GM18519 (cell line): ENCODE measurements at regions not wholly inside any gene's neighbourhood (a gene's known extent, or its start where the extent isn't known, plus 50 kb on each side); places are given as distances from the start of the nearest gene placed in this dataset.
"Not testable (repeated sequence)": the region's sequence is repeated elsewhere in the genome, so short reads cannot be mapped to it uniquely, and the experiment has no call there.

Experiments
- ATAC-seq: cut with Tn5 transposase; IDR thresholded peaks from one replicate; pipeline ENCODE4 v1.9.1; 2021; ENCODE audit warnings: mild to moderate bottlenecking, moderate library complexity; ENCODE audit not compliant: unreplicated experiment, low FRiP score

DNA sequence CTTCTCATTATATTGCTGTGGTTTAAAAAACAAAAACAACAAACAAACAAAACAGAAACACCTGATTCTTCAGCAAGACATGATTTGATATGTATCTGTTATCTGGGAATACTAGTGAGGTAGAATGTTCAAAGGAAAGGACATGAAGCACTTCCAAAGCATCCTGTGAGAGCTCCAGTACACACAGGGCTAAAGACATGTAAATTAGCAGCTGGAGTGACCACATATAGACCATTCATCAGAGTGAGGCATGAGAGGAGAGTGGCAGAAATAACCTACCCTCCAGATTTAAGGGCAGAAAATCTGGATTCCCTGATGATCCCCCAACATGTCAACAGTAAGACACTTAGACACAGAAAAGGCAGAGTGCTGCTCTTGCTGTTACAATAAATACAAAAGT is 260.5 kb upstream of the CHRM3 start:
- no peak for ATAC-seq

- no peak for ATAC-seq
These were observed 261.3 kb upstream of the CHRM3 start for GRCh38 chr1:239125027-239125426.

DNA sequence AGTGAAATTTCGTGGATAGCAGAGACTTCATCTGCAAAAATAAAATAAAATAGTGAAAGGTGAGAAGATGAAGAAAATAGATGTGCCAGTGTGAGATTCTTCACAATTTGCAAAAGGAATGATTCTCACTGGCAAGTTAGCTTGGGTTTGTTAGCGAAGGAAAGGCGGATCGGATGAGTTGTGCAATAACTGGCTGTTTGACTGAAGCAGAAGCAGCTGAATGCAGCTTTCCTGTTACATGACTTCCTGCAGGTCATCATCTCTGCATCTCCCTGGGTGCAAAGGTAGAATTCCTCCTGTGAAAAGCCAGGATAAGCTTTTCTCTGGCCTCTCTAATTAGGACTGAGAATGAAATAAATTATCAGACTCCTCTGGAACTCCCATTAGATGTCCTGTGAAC is 263.1 kb upstream of the CHRM3 start:
- ATAC-seq: no peak

DNA sequence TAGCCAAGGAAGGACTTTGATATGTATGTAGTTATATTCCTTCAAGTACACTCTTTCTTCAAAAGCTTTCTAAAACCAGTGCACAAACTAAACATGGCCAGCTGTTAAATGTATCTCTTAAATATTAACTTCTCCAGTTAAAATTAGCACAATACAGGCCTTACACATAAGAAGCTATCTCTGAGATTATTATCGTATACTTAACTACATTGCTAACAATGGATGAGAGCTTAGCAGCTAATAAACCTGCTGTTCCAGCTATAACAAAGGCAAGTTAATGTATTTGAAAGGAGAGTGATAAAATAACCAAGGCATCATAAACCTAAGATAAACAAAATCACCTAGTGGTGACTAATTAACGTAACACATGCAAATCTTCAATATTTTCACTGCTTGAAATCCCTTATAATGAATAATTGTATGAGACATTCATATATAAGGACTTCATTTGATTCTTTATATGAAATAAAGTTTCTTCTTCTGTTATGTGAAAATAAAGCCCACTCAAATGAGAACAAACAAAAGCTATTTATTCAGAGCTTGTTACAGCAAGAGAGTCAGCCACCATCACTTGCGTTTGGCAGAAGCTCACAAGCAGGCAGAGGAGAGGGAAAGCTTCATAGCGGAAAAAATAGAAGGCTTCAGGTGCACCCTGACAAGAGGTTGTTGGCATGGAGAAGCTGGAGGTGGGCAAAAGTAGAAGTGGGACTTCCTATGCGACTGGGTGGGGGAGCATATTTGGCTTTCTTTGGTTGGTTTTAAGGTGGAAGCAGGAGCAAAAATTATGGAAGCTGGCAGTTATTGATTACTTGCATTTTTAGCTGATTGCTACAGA is 274.1 kb upstream of the CHRM3 start:
- ATAC-seq: no peak

- no peak for ATAC-seq
These were observed 278.7 kb upstream of the CHRM3 start for GRCh38 chr1:239107676-239108075.

GRCh38 chr1:239106689-239107088 is 279.7 kb upstream of the CHRM3 start:
- not testable (repeated sequence) for ATAC-seq

- ATAC-seq: no peak
These were observed 287.8 kb upstream of the CHRM3 start for GRCh38 chr1:239098400-239099037.

DNA sequence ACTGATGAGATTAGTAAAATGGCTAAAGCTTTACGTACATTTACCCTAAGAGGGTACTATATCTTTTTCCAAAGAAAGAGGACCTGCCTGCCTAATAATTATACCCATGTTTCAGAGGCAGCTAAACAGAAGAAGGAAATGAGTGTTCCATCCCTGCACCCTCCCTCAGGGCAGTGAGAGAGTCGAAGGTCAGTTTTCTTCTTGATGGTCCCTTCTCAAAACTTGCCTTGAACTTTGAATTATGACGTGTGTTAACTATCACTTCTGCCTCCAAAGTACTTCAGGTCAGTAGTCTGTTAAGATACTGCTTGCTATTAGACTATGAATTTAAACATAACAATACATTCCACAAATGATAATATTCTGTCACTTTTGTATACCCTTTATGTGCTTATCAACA is 294.8 kb upstream of the CHRM3 start:
- no peak for ATAC-seq

DNA sequence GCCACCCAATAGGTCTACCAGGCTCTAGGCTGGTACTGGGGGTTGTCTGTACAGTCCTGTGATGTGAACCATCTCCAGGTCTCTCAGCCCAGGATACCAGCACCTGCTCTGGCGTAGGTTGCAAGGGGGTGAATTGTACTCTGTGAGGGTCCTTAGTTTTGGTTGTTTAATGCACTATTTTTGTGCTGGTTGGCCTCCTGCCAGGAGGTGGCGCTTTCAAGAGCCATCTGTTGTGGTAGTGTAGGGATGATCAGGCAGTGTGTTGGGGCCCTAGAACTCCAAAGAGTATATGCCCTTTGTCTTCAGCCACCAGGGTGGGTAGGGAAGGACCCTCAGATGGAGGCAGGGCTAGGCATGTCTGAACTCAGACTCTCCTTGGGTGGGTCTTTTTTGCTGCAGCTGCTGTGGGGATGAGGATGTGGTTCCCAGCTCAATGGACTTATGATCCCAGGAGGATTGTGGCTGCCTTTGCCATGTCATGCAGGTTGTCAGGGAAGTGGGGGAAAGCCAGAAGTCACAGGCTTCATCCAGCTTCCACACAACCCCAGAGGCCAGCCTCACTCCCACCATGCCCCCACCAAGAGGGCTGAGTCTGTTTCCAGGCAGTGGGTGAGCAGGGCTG is 301.8 kb upstream of the CHRM3 start:
- ATAC-seq: no peak

DNA sequence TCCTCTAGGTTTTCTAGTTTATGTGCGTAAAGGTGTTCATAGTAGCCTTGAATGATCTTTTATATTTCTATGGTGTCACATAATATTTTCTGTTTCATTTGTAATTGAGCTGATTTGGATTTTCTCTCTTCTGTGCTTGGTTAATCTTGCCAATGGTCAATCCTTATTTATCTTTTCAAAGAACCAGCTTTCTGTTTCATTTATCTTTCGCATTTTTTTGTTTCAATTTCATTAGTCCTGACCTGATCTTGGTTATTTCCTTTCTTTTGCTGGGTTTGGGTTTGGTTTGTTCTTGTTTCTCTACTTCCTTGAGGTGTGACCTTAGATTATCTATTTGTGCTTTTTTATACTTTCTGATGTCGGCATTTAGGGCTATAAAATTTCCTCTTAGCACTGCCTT is 304.4 kb upstream of the CHRM3 start:
- not testable (repeated sequence) for ATAC-seq

DNA sequence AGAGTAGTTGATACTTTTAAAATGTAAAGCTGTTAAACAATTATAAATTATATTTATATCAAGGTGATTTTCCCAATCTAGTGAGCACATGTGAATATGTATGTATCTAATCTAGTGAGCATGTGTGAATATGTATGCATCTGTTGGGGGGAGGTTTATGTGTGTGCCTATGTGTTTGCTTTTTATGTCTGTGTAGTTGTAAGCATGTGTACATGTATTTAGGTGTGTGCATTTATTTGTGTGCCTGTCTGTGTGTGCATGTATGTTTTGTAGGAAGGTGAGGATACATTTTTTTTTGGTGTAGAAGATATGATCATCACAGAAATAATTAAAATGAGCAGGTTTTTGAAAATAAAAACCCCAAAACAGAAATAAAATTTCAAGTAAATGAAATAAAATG is 318.9 kb upstream of the CHRM3 start:
- no peak for ATAC-seq

- no peak for ATAC-seq
These were observed 319.3 kb upstream of the CHRM3 start for GRCh38 chr1:239067058-239067457.

DNA sequence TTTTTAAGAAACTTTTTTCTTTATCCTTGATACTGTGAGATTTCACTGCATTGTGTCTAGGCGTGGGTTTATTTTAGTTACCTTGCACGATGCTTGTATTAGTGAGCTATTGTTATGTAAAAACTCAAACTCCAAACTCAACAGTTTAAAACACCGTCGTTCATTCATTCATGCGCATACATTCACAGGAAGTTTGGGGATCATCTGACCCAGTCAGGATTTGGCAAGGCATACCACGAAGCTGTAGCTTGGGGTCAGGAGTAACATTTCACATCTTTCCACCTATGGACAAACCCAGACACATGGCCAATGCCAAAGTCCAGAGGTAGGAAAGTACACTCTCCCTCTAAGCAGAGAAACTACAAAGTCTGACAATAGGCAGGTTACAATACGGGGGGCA is 324.6 kb upstream of the CHRM3 start:
- ATAC-seq: no peak

GRCh38 chr1:239058190-239058589 is 328.2 kb upstream of the CHRM3 start:
- ATAC-seq: no peak

DNA sequence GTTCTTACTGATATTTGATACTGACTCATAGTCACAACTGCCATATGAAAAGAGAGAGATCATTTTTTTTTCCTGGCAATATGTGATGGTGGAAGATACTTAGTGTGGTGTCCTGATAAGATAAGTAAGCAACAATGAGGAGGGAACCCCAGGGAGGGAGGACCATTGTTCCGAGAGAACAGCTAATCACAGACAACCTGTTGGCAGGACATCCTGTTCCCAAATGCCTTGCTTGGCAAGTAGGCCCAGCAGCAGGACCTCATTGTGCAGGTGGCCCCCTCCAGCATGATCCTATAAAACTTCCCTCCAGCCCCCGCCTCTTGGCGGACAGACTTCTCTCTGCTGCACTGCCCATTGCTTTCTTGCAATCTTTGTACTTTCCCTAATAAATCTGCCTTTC is 329.4 kb upstream of the CHRM3 start:
- no peak for ATAC-seq

DNA sequence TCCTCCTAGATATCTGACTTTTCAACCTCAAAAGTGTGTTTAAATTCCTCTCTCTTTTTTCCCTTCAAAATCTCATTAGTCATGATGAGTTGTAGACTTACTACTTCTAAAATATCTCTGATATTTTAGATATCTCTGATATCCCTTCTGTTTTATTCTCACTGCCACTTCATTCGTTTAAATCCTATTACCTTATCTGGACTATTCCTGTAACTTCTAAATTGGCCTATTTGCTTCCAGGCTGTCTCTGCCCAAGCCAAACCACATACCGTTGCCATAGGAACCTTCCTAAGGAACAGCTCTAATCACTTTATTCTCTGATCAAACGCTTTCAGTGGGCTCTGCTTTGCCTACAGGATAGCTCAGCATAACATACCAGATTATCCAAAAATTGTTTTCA is 333.1 kb upstream of the CHRM3 start:
- ATAC-seq: no peak

GRCh38 chr1:239049571-239049970 is 336.8 kb upstream of the CHRM3 start:
- no peak for ATAC-seq

DNA sequence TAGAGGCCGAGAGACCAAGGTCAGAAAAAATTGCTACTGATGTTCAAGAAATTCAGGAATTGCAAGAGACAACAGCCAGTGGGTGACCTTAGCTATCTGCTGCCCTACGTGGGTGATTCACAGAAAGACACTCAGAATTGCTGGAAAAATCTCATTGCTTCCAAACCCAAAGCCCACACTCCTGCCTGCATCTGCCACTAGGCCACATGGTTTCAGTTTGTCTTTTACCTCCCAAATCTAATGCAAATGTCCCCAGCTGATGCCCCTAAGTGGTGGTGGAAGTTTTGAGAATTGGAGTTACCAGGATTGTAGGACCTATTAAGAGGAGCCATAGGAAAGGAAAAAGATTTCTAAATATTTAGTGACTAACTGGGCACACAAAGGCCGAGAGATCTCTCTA is 341.5 kb upstream of the CHRM3 start:
- ATAC-seq: no peak

- ATAC-seq: no peak
These were observed 345.8 kb upstream of the CHRM3 start for GRCh38 chr1:239040523-239040922.

DNA sequence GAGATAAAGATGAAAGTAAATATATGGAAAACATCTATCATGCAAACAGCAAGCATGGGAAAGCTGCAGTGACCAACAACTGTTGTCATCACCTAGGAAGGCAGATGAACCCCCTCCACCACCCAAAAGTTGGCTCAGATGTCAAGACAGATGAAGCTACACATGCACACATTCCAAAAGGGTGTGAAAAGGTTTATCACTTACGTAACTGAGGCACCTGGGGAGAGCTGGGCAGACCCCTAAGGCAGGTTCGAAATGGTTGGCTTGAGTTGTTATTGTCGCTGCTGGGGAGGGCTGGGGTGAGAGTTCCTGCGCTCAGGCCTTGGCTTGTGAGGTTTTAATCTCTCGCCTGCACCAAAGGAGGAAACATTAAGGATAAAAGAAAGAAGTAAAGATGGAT is 355.1 kb upstream of the CHRM3 start:
- ATAC-seq: no peak

GRCh38 chr1:239025997-239026694 is 360.2 kb upstream of the CHRM3 start:
- no peak for ATAC-seq
